MM.1S (cell line): ENCODE measurements at regions not wholly inside any gene's neighbourhood (a gene's known extent, or its start where the extent isn't known, plus 50 kb on each side); places are given as distances from the start of the nearest gene placed in this dataset.

ENCODE experiments used
- DNase-seq: peaks from one replicate; pipeline ENCODE4 v3.0.0-alpha.2; 2015
- H2AFZ ChIP-seq: fragments of 300-600 bp; sonication (generic); 2 replicates; pipeline ENCODE4 v1.6.0; 2016; ENCODE audit warnings: antibody characterized with exemption, low read length
- H3F3A ChIP-seq: fragments of 300-600 bp; sonication (generic); 2 replicates; pipeline ENCODE4 v1.6.1; 2016; ENCODE audit warnings: mild to moderate bottlenecking, antibody characterized with exemption, low read length, moderate library complexity, mixed read lengths; ENCODE audit not compliant: insufficient read depth
- H3K27ac ChIP-seq: fragments of 300-600 bp; sonication (generic); 2 replicates; pipeline ENCODE4 v1.5.1; 2016; ENCODE audit warnings: mild to moderate bottlenecking, low read length
- H3K27me3 ChIP-seq: fragments of 300-600 bp; sonication (generic); replicated peaks from 2 replicates; pipeline ENCODE4 v1.6.0; 2016; ENCODE audit warnings: low read length; ENCODE audit not compliant: insufficient read depth
- H3K36me3 ChIP-seq: fragments of 300-600 bp; sonication (generic); replicated peaks from 2 replicates; pipeline ENCODE4 v1.6.1; 2016; ENCODE audit warnings: mild to moderate bottlenecking, low read length, mixed read lengths; ENCODE audit not compliant: insufficient read depth
- H3K4me1 ChIP-seq: fragments of 300-600 bp; sonication (generic); 2 replicates; pipeline ENCODE4 v1.6.1; 2016; ENCODE audit warnings: low read length, mixed read lengths
- H3K4me2 ChIP-seq: fragments of 300-600 bp; sonication (generic); 2 replicates; pipeline ENCODE4 v1.6.0; 2016; ENCODE audit warnings: low read depth, low read length
- H3K4me3 ChIP-seq: fragments of 300-600 bp; sonication (generic); 2 replicates; pipeline ENCODE4 v1.5.1; 2016; ENCODE audit warnings: low read length, mixed read lengths
- H3K79me2 ChIP-seq: fragments of 300-600 bp; sonication (generic); 2 replicates; pipeline ENCODE4 v1.6.1; 2016; ENCODE audit warnings: mixed run types, low read length, mixed read lengths
- H3K9ac ChIP-seq: fragments of 300-600 bp; sonication (generic); 2 replicates; pipeline ENCODE4 v1.6.1; 2016; ENCODE audit warnings: low read length, mixed read lengths
- H3K9me2 ChIP-seq: fragments of 300-600 bp; sonication (generic); replicated peaks from 2 replicates; pipeline ENCODE4 v1.6.1; 2016; ENCODE audit warnings: mild to moderate bottlenecking, low read length, mixed read lengths; ENCODE audit not compliant: insufficient read depth
- H3K9me3 ChIP-seq: fragments of 300-600 bp; sonication (generic); replicated peaks from 2 replicates; pipeline ENCODE4 v1.6.1; 2016; ENCODE audit warnings: mild to moderate bottlenecking, low read length, mixed read lengths; ENCODE audit not compliant: insufficient read depth
- H4K20me1 ChIP-seq: fragments of 300-600 bp; sonication (generic); 2 replicates; pipeline ENCODE4 v1.6.1; 2016; ENCODE audit warnings: mild to moderate bottlenecking, low read length, moderate library complexity, mixed read lengths; ENCODE audit not compliant: insufficient read depth
- EZH2 ChIP-seq: fragments of 300-600 bp; sonication (generic); optimal IDR thresholded peaks from 2 replicates; pipeline ENCODE3; 2017; ENCODE audit warnings: low read depth, mild to moderate bottlenecking, antibody characterized with exemption, low read length, mixed read lengths
- EZH2phosphoT487 ChIP-seq: fragments of 300-600 bp; sonication (generic); IDR thresholded peaks from 2 replicates; pipeline ENCODE4 v1.6.1; 2018; ENCODE audit warnings: antibody characterized with exemption, low read length
- TF ChIP-seq, protein P1 (sequence below): fragments of 300-600 bp; sonication (generic); IDR thresholded peaks from 2 replicates; pipeline ENCODE4 v1.5.1; 2016; ENCODE audit warnings: antibody characterized with exemption, low read length, mixed read lengths

DNA sequence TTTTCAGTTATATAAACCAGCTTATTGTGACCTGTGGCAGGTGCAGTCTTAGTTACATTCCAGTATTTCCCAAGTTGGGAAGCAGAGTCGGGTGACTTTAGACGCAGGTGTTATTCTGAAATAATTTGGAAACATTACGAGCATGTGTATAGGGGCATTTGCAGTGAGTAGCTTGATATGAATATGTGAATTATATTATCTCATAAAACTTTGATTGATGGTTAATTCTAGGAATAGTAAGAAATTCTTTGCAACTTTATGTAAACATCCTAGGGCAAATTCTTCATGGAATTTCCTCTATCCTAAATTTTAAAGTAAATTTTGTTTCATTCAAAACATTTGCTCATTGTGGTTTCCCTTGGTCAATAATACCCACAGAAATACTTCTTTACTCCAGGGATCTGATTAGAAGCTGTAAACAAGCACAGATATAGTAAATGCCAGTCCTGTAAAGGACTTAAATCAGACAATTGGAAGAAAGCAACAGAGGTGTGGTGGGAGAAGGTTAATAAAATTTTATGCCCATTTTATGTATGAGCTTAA is 580.6 kb upstream of the CDH2 start:
- H2AFZ ChIP-seq, result no peak overlapping the region
- no peak for TF ChIP-seq EZH2
- TF ChIP-seq EZH2phosphoT487, result no peak
- TF ChIP-seq, protein P1, sequence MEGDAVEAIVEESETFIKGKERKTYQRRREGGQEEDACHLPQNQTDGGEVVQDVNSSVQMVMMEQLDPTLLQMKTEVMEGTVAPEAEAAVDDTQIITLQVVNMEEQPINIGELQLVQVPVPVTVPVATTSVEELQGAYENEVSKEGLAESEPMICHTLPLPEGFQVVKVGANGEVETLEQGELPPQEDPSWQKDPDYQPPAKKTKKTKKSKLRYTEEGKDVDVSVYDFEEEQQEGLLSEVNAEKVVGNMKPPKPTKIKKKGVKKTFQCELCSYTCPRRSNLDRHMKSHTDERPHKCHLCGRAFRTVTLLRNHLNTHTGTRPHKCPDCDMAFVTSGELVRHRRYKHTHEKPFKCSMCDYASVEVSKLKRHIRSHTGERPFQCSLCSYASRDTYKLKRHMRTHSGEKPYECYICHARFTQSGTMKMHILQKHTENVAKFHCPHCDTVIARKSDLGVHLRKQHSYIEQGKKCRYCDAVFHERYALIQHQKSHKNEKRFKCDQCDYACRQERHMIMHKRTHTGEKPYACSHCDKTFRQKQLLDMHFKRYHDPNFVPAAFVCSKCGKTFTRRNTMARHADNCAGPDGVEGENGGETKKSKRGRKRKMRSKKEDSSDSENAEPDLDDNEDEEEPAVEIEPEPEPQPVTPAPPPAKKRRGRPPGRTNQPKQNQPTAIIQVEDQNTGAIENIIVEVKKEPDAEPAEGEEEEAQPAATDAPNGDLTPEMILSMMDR, result no peak
- no peaks in the 10 kb centered on the region for H4K20me1 ChIP-seq
- H3K9me2 ChIP-seq, result no peaks in the 10 kb centered on the region
- DNase-seq, result no peak
- no peaks in the 10 kb centered on the region for H3K27me3 ChIP-seq
- no peaks in the 10 kb centered on the region for H3F3A ChIP-seq
- no peak overlapping the region for H3K9ac ChIP-seq
- H3K4me1 ChIP-seq, result no peaks in the 10 kb centered on the region
- H3K9me3 ChIP-seq, result no peaks in the 10 kb centered on the region
- no peak overlapping the region for H3K27ac ChIP-seq
- no peaks in the 10 kb centered on the region for H3K79me2 ChIP-seq
- H3K4me2 ChIP-seq, result no peak overlapping the region
- H3K4me3 ChIP-seq, result no peak overlapping the region
- no peaks in the 10 kb centered on the region for H3K36me3 ChIP-seq

DNA sequence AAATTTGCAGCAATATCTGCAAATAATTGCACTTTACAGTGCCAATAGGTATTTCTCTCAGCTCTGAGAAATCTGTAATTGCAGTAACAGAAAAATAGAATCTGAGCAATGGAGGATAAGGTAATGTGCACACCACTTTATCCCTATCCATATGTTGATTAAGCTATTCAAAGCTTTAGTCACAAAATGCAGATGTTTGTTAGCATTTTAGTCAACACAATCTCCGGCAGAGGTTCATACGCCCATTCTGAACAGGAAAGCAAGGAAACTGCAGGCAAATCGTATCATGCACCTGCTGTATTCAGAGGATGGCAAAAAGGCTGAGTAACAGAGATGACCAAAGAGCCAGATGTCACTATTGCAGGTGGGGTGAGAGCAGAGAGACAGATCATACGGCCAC is 566.2 kb upstream of the CDH2 start:
- Histone ChIP-seq H3K9me2 (no peaks in the 10 kb centered on the region), H3K4me1 (no peaks in the 10 kb centered on the region), H2AFZ (no peak overlapping the region), H4K20me1 (no peaks in the 10 kb centered on the region), H3K9ac (no peak overlapping the region), H3K4me3 (no peak overlapping the region), H3K36me3 (no peaks in the 10 kb centered on the region), H3K27ac (no peak overlapping the region), H3K9me3 (no peaks in the 10 kb centered on the region), H3K4me2 (no peak overlapping the region), H3F3A (no peaks in the 10 kb centered on the region; the same call in 1 of the 2 replicates), H3K79me2 (no peaks in the 10 kb centered on the region), H3K27me3 (no peaks in the 10 kb centered on the region)
- TF ChIP-seq EZH2phosphoT487, result no peak
- TF ChIP-seq, protein P1, result no peak
- TF ChIP-seq EZH2, result no peak
- DNase-seq, result no peak

DNA sequence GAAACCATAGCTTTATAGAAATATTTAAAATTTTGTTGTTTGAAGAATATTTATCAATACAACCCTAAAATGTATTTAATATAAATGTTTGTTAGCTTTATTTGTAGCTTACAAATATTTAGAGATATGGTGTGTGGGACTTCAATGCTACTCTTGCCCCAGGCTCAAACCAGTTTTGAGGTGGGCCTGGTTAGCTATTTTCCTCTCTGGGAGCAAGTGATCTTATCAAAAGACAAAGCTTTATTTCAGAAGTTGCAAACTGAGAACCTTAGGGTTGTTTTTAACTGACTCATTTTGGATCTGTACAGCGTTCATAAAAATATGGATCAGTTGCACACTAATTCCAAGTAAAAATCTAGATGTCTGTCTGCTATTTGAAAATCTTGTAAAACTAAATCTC is 563.6 kb upstream of the CDH2 start:
- H3K79me2 ChIP-seq, result no peaks in the 10 kb centered on the region
- H3K27me3 ChIP-seq, result no peaks in the 10 kb centered on the region
- no peaks in the 10 kb centered on the region for H4K20me1 ChIP-seq
- no peak overlapping the region for H3K4me3 ChIP-seq
- H3K9ac ChIP-seq, result no peak overlapping the region
- no peak overlapping the region for H3K27ac ChIP-seq
- TF ChIP-seq EZH2phosphoT487 (no peak), EZH2 (no peak)
- TF ChIP-seq, protein P1, result no peak
- no peaks in the 10 kb centered on the region for H3K9me3 ChIP-seq
- no peaks in the 10 kb centered on the region for H3K9me2 ChIP-seq
- H3K4me1 ChIP-seq, result no peaks in the 10 kb centered on the region
- no peak overlapping the region for H2AFZ ChIP-seq
- no peak overlapping the region for H3K4me2 ChIP-seq
- no peaks in the 10 kb centered on the region; the same call in 1 of the 2 replicates for H3F3A ChIP-seq
- no peaks in the 10 kb centered on the region for H3K36me3 ChIP-seq
- no peak for DNase-seq
